Tibial nerve (tissue), 4 donors: ENCODE measurements at regions not wholly inside any gene's neighbourhood (a gene's known extent, or its start where the extent isn't known, plus 50 kb on each side); places are given as distances from the start of the nearest gene placed in this dataset.

Experiments
- DNase-seq, 2 donors: peaks; one replicate each; pipeline ENCODE4 v3.0.0-alpha.2; 2019; ENCODE audit warnings: low spot score in 2 of 2
- H3K27ac ChIP-seq, 4 donors: fragments of 200-600 bp; sonication (generic) in 3 of 4; one replicate each; pipeline ENCODE4 v1.5.1; 2017 to 2019; ENCODE audit warnings: mild to moderate bottlenecking in 1 of 4
- H3K27me3 ChIP-seq, 2 donors: fragments of 200-600 bp; sonication (generic) in 1 of 2; one replicate each; pipeline versions ENCODE4 v1.5.1 to v1.6.0; 2017 to 2019
- H3K36me3 ChIP-seq, 3 donors: fragments of 200-600 bp; sonication (generic); one replicate each; pipeline ENCODE4 v1.5.1; 2018 to 2019
- H3K4me1 ChIP-seq, 4 donors: fragments of 200-600 bp; sonication (generic) in 3 of 4; one replicate each; pipeline ENCODE4 v1.5.1; 2017 to 2019
- H3K4me3 ChIP-seq, 4 donors: fragments of 200-600 bp; sonication (generic) in 3 of 4; one replicate each; pipeline ENCODE4 v1.5.1; 2017 to 2019; ENCODE audit warnings: mild to moderate bottlenecking in 1 of 4, moderate library complexity in 1 of 4
- H3K9me3 ChIP-seq, 4 donors: fragments of 200-600 bp; sonication (generic) in 3 of 4; one replicate each; pipeline ENCODE4 v1.5.1; 2017 to 2019
- CTCF ChIP-seq, 5 experiments: fragments of 200-600 bp in 3 of 5; fragments of 450-650 bp in 2 of 5; sonication (generic) in 3 of 5; IDR thresholded peaks; one replicate each; pipeline ENCODE4 v1.5.1; 2016 to 2019; ENCODE audit warnings: antibody characterized with exemption in 5 of 5, mild to moderate bottlenecking in 3 of 5, moderate library complexity in 2 of 5
- EP300 ChIP-seq, 2 donors: sonication (generic); formaldehyde crosslinking; IDR thresholded peaks; one replicate each; pipeline ENCODE4 v1.6.1; 2017; ENCODE audit warnings: antibody characterized with exemption in 2 of 2, mild to moderate bottlenecking in 1 of 2
- POLR2A ChIP-seq, 2 donors: fragments of 450-650 bp; IDR thresholded peaks; one replicate each; pipeline ENCODE4 v1.6.1; 2017; ENCODE audit warnings: antibody characterized with exemption in 2 of 2, mild to moderate bottlenecking in 2 of 2, moderate library complexity in 2 of 2
- WGBS, 2 donors: methylation state at CpG; one replicate each; pipeline ENCODE4 v1.1.5; 2018; 5-methylcytosine and 5-hydroxymethylcytosine counted together

GRCh38 chr2:144267239-144267638 lies 252.7 kb downstream of the ZEB2 start:
- no peak for TF ChIP-seq EP300 (IDR thresholded peaks at IDR 0.05)
- TF ChIP-seq CTCF (IDR thresholded peaks at IDR 0.05), result no peak
- TF ChIP-seq POLR2A (IDR thresholded peaks at IDR 0.05), result no peak
- Histone ChIP-seq H3K4me3 (no peak overlapping the region), H3K27me3 (no peaks in the 10 kb centered on the region), H3K4me1 (peaks cover 0 to 3% (median 0%) of the 10 kb centered on the region in 4 donors), H3K36me3 (peaks cover 0 to 5% (median 0%) of the 10 kb centered on the region in 3 donors), H3K9me3 (no peaks in the 10 kb centered on the region), H3K27ac (no peak overlapping the region)
- 75 to 82% methylated on average over 2 of the region's 2 CpGs for WGBS, 2 donors
- no peak for DNase-seq

GRCh38 chr2:144265654-144266053 lies 254.3 kb downstream of the ZEB2 start:
- H3K27me3 ChIP-seq, result no peaks in the 10 kb centered on the region
- TF ChIP-seq POLR2A (IDR thresholded peaks at IDR 0.05) (no peak), EP300 (IDR thresholded peaks at IDR 0.05) (no peak), CTCF (IDR thresholded peaks at IDR 0.05) (no peak)
- H3K9me3 ChIP-seq, result no peaks in the 10 kb centered on the region
- WGBS, 2 donors, result 94 to 96% methylated on average over 3 of the region's 3 CpGs
- H3K27ac ChIP-seq, result no peak overlapping the region
- no peak overlapping the region for H3K4me3 ChIP-seq
- DNase-seq, result no peak
- H3K4me1 ChIP-seq, result no peaks in the 10 kb centered on the region
- peaks cover 0 to 5% (median 0%) of the 10 kb centered on the region in 3 donors for H3K36me3 ChIP-seq

GRCh38 chr2:144261966-144262365 lies 258.0 kb downstream of the ZEB2 start:
- 92 to 94% methylated on average over 2 of the region's 2 CpGs for WGBS, 2 donors
- Histone ChIP-seq H3K9me3 (peaks cover 0 to 21% (median 5%) of the 10 kb centered on the region in 4 donors), H3K27me3 (no peaks in the 10 kb centered on the region), H3K4me1 (peaks cover 0 to 2% (median 0%) of the 10 kb centered on the region in 4 donors), H3K27ac (no peak overlapping the region), H3K36me3 (peaks cover 0 to 5% (median 0%) of the 10 kb centered on the region in 3 donors), H3K4me3 (no peak overlapping the region)
- TF ChIP-seq CTCF (IDR thresholded peaks at IDR 0.05) (no peak), POLR2A (IDR thresholded peaks at IDR 0.05) (no peak), EP300 (IDR thresholded peaks at IDR 0.05) (no peak)
- no peak for DNase-seq

GRCh38 chr2:144261336-144261735 lies 258.6 kb downstream of the ZEB2 start:
- H3K9me3 ChIP-seq, result peaks cover 0 to 21% (median 5%) of the 10 kb centered on the region in 4 donors
- TF ChIP-seq POLR2A (IDR thresholded peaks at IDR 0.05) (no peak), CTCF (IDR thresholded peaks at IDR 0.05) (no peak), EP300 (IDR thresholded peaks at IDR 0.05) (no peak)
- H3K4me3 ChIP-seq, result no peak overlapping the region
- H3K27ac ChIP-seq, result no peak overlapping the region
- H3K27me3 ChIP-seq, result no peaks in the 10 kb centered on the region
- no peak for DNase-seq
- peaks cover 0 to 6% (median 2%) of the 10 kb centered on the region in 4 donors for H3K4me1 ChIP-seq
- 85% methylated on average over 2 of the region's 2 CpGs for WGBS, 2 donors
- H3K36me3 ChIP-seq, result peaks cover 0 to 5% (median 0%) of the 10 kb centered on the region in 3 donors

GRCh38 chr2:144259332-144259731 lies 260.6 kb downstream of the ZEB2 start:
- Histone ChIP-seq H3K4me1 (peaks cover 0 to 7% (median 2%) of the 10 kb centered on the region in 4 donors), H3K4me3 (no peak overlapping the region), H3K9me3 (peaks cover 0 to 25% (median 5%) of the 10 kb centered on the region in 4 donors), H3K27ac (no peak overlapping the region), H3K27me3 (no peaks in the 10 kb centered on the region), H3K36me3 (peaks cover 0 to 11% (median 0%) of the 10 kb centered on the region in 3 donors)
- TF ChIP-seq CTCF (IDR thresholded peaks at IDR 0.05), result no peak
- WGBS, 2 donors, result 94 to 96% methylated on average over 6 of the region's 6 CpGs
- no peak for DNase-seq
